NCI-H526 (cell line): ENCODE measurements at regions not wholly inside any gene's neighbourhood (a gene's known extent, or its start where the extent isn't known, plus 50 kb on each side); places are given as distances from the start of the nearest gene placed in this dataset.
A peak's percentile ranks its signal among the peaks of the same experiment; 100 is the strongest.
"Not testable (repeated sequence)": the region's sequence is repeated elsewhere in the genome, so short reads cannot be mapped to it uniquely, and the experiment has no call there.

Experiments used
- DNase-seq, 2 experiments: peaks; one replicate each; lab custom pipeline; 2025; lab: John Stamatoyannopoulos, UW

DNA sequence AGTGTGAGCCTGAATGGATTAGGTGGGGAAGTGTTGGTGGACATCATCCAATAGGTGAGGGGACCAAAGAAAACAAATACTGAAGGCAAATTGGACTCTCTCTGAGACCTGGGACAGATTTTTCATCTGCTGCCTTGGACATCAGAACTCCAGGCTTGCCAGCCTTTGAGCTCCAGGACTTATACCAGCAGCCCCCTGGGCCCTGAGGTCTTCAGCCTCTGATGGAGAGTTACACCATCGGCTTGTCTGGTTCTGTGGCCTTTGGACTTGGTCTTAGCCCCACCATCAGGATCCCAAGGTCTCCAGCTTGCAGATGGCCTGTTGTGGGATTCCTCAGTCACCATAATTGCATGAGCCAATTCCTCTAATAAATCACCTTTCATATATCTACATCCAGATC, 80.8 kb upstream of the SLC8A3 start:
- DNase-seq, result no peak

DNA sequence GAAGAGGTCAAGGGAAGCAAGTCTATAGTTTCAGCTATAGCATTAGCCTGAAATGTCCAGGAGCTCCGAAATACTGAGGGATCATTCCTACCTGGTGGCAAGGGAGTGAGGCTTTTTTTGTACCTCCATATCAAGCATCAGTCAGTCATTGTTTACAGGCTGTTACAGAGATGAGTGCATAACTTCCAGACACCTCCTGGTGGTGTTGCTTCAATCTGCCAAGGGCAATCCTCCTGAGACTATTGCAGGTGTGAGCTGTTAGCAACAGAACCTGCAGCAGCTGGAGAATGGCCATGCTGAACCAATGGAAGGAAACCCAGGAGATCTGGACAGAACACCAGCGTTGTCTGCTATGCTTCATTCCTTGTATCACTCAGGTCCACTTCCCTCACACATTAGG, 80.0 kb upstream of the SLC8A3 start:
- peak in 1 of 2 experiments; percentile 22 for DNase-seq

DNA sequence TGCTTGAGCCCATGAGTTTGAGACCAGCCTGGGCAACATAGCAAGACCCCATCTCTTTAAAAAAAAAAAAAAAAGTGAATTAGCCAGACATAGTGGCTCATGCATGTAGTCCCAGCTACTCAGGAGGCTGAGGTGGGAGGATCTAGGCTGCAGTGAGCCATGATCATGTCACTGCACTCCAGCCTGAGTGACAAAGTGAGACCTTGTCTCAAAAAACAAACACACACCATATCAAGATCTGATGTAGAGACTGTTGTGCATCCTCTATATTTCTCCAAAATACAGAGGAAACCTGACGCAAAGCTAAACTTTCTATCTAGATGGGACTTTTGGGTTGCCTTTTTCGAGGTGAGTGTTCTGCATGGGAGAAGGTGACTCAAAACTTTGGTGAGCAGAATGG, 77.4 kb upstream of the SLC8A3 start:
- no peak for DNase-seq

DNA sequence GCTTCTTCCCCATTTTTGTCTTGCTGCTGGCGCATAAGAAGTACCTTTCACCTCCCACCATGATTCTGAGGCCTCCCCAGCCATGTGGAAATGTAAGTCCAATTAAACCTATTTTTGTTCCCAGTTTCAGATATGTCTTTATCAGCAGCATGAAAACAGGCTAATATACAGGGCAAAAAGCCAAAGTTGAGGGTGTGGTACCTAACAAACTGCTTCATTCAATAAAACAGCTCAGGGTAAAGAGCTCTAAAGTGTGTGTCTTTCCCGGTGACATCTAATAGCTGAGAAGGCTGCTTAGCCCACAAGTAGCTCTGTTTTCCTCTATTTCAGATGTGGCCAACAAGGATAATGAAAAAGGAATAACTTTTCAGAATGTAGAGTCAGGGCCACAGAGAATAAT, 76.7 kb upstream of the SLC8A3 start:
- DNase-seq, result no peak

DNA sequence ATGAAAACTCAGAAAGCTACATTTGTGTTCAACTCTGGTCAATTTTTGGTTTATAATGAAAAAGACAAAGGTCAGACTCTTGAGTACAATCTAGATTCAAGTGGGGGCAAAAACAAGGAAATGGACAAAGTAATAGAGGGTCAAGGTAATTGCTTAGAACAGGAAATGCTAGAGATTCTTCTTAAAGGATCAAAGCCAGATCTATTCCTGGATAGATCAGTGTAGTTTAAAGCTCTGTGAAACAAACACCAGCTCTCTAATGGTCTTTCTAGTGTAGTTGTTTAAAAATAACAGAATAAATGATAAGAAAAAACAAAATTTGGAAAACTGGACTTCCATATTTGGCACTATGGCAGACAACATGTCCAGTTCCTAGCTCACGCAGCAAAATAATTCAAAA, 70.7 kb upstream of the SLC8A3 start:
- DNase-seq, result no peak

GRCh38 chr14:70257526-70257925, 68.8 kb upstream of the SLC8A3 start:
- DNase-seq, result peak in 1 of 2 experiments; percentile 16

DNA sequence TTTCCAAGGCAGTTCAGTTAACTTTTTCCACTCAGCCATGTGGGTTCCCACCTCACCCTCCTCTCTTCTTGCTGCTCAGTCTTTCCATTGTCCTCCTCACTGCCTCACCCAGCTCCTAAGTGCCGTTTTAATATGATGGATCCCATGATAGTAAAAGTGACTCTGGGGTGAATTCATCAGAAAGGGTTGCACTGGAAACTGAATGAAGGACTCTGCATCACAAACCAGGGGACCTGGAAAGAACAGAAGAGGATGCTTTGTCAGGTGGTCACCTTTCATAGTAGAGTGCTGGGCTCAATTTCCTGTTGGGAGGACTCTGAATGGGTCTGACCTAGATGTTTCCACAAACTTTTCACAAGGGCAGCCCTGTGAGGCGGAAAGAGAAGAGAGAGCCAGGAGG, 67.8 kb upstream of the SLC8A3 start:
- no peak for DNase-seq

- peak; percentile 41 to 57 for DNase-seq
These were observed 66.6 kb upstream of the SLC8A3 start for GRCh38 chr14:70255071-70256057.

- peak; percentile 11 to 75 for DNase-seq
These were observed 65.8 kb upstream of the SLC8A3 start for GRCh38 chr14:70254476-70254961.

GRCh38 chr14:70253547-70253946, 64.8 kb upstream of the SLC8A3 start:
- DNase-seq, result not testable (repeated sequence)

- DNase-seq, result no peak
These were observed 56.3 kb upstream of the SLC8A3 start for GRCh38 chr14:70245026-70245425.

DNA sequence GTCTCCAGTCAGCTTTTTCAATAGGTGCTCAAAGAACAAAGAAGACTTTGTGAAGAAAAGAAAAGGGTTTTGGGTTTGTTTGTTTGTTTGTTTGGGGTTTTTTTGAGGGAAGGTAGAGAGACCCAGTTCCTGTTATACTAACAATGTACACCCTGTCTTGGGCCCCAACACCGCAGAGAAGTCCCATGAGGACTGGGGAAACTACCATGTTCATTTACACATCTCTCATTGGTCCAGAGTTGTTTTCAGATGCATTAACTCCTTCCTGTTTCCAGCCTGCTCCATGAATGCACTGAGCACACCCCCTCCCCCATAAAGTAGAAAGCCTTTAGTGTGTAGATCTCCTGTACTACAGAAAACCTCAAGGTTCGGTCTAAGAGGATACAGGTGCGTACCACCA, 51.1 kb upstream of the SLC8A3 start:
- DNase-seq, result no peak

DNA sequence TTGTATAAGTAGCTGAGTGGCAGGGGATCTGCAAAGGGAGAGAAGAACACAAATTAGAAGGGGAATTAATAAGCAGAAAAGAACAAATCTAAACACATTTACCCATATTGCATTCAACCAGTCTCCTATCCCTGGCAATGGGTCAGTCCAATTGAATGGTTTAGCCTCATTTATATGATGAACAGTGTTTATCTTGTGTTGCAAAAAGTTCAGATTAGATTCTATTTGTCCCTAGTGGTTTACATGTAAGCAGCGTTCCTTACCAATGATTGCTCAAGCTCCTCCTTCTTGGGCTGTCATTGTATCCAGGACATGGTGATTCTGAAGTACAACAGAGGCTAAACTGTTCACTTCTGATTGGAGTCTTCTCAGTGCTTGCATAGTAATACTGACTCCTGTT, 49.9 kb upstream of the SLC8A3 start:
- DNase-seq, result not testable (repeated sequence)
